IPS DF 6.9 (cell line): ENCODE measurements at regions not wholly inside any gene's neighbourhood (a gene's known extent, or its start where the extent isn't known, plus 50 kb on each side); places are given as distances from the start of the nearest gene placed in this dataset.

ENCODE experiments used
- DNase-seq: peaks from one replicate; pipeline ENCODE4 v3.0.0-alpha.2; 2013; ENCODE audit warnings: low read depth, low spot score
- H3K27ac ChIP-seq: one replicate; pipeline ENCODE4 v1.5.1; 2013; ENCODE audit warnings: low read length, control low read depth
- H3K27me3 ChIP-seq: 2 replicates; pipeline ENCODE4 v1.6.1; 2013; ENCODE audit warnings: mild to moderate bottlenecking, low read length; ENCODE audit not compliant: control insufficient read depth, insufficient read depth
- H3K36me3 ChIP-seq: 2 replicates; pipeline ENCODE4 v1.6.1; 2013; ENCODE audit warnings: low read length; ENCODE audit not compliant: control insufficient read depth, insufficient read depth
- H3K4me1 ChIP-seq: 2 replicates; pipeline ENCODE4 v1.6.1; 2013; ENCODE audit warnings: low read length; ENCODE audit not compliant: control insufficient read depth, insufficient read depth
- H3K4me3 ChIP-seq: 2 replicates; pipeline ENCODE4 v1.5.1; 2013; ENCODE audit warnings: mild to moderate bottlenecking, low read length
- H3K9me3 ChIP-seq: 2 replicates; pipeline ENCODE4 v1.6.1; 2013; ENCODE audit warnings: low read length, inconsistent platforms; ENCODE audit not compliant: control insufficient read depth, insufficient read depth
- WGBS: extraction: QIAGEN DNeasy Blood & Tissue Kit; methylation state at CpG from one replicate; pipeline ENCODE4 v1.1.7; 2013; ENCODE audit warnings: mixed read lengths, missing lambda C conversion rate; ENCODE audit not compliant: insufficient read length, insufficient coverage; 5-methylcytosine and 5-hydroxymethylcytosine counted together

DNA sequence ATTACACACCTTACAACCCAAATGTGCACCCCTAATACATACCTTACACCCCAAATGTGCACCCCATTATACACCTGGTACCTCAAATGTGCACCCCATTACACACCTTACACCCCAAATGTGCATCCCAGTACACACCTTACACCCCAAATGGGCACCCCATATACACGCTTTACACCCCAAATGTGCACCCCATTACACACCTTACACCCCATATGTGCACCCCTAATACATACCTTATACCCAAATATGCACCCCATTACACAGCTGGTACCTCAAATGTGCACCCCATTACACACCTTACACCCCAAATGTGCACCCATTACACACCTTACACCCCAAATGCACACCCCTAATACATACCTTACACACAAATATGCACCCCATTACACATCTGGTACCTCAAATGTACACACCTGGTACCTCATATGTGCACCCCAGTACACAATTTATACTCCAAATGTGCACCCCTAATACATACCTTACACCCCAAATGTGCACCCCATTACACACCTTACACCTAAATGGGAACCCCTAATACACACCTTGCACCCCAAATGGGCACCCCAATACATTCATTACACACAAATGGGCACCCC, 106.3 kb downstream of the KLF6 start:
- H3K27me3 ChIP-seq: no peaks in the 10 kb centered on the region
- H3K4me1 ChIP-seq: 0 out of 2 replicates have a peak, but pooled peaks cover 2% of the 10 kb centered on the region
- no peak overlapping the region for H3K4me3 ChIP-seq
- WGBS: no CpG with 5 or more reads among the region's 1 CpG
- no peak for DNase-seq
- H3K9me3 ChIP-seq: no peaks in the 10 kb centered on the region
- no peaks in the 10 kb centered on the region for H3K36me3 ChIP-seq
- no peak overlapping the region for H3K27ac ChIP-seq

DNA sequence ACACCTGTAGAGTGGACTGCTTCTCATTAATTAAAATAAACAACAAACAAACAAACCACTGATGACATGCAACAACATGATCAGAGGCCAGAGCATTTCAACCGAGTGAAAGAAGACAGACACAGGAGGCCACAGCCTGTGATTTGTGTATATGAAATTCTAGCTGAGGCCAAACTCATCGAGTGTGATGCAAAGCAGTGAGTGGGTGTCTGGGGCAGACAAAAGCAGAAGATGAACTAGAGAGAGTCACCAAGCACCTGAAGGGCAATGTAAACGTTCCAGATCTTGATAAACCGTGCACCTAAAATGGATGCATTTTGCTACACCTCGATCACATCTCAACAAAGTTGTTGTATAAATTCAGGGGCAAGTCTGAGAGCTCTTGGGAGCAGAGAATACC, 108.4 kb downstream of the KLF6 start:
- WGBS: no CpG with 5 or more reads among the region's 5 CpGs
- Histone ChIP-seq H3K27me3 (no peaks in the 10 kb centered on the region), H3K9me3 (no peaks in the 10 kb centered on the region), H3K4me3 (no peak overlapping the region), H3K4me1 (0 out of 2 replicates have a peak, but pooled peaks cover 2% of the 10 kb centered on the region), H3K36me3 (no peaks in the 10 kb centered on the region), H3K27ac (no peak overlapping the region)
- DNase-seq: no peak

DNA sequence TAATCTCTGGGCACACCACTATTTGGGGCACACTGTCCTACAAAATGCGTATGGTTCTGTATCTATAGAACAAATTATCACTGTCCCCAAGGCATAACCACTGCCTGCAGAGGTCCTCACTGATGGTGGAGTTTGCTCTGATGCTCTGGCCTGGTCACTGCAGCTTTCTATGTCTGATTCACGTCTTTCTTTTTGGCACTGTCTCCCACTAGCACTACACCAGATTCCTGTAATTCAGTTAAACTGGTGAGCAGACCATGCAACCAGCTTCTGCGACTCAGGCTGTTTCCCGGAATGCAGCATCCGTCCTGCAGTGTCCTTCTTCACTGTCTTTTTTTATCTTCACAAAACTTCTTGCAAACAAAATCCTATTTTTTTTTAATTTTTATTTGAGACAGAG, 112.8 kb downstream of the KLF6 start:
- H3K4me3 ChIP-seq: no peak overlapping the region
- no peaks in the 10 kb centered on the region; the same call in 1 of the 2 replicates for H3K4me1 ChIP-seq
- no peaks in the 10 kb centered on the region for H3K36me3 ChIP-seq
- H3K27me3 ChIP-seq: no peaks in the 10 kb centered on the region
- no peaks in the 10 kb centered on the region for H3K9me3 ChIP-seq
- H3K27ac ChIP-seq: no peak overlapping the region
- no CpG with 5 or more reads among the region's 5 CpGs for WGBS
- DNase-seq: no peak

DNA sequence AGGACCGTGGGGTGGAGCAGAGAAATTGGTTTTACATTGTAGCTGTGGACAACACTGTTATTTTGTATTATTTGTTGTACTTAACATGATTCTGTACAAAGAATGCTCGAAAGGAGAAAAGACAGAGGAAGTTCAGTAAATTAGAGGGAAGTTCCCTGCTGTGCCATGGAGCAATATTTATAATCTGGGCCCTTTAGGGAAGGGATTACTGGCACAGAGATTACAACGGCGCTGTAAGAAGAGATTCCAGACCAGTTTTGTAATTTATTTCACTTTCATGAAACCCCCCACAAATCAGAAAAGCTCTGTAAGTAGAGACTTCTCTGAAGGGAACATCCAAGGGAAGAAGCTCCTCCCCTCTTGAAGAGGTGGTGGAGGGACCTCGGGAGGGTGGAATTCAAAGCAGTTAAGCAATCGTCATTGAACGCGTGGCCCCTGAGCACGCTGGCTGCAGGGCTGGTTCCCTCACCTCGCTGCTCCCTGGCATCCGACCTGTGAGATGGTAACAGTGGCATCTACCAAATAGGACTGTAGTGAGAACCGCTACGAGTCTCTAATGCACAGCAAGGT, 113.5 kb downstream of the KLF6 start:
- Histone ChIP-seq H3K36me3 (no peaks in the 10 kb centered on the region), H3K27me3 (no peaks in the 10 kb centered on the region), H3K9me3 (no peaks in the 10 kb centered on the region), H3K4me1 (no peaks in the 10 kb centered on the region; the same call in 1 of the 2 replicates), H3K4me3 (no peak overlapping the region), H3K27ac (no peak overlapping the region)
- WGBS: no CpG with 5 or more reads among the region's 13 CpGs
- no peak for DNase-seq

DNA sequence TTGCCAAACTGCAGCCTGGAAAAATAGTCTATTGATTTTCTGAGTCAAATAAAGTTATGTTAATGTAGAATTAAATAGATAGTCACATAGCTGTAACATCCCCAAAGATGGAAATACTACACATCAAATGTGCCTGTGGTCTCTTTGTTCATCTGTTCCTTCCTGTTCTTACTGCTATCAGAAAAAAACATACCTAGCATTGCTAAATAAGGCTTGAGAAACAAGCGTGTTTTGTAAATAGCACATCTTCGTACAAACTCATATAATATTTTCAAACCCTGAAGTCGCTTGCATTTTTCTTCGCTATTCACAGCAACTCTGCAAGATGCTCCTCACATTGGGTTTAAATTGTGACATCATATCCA, 116.1 kb downstream of the KLF6 start:
- Histone ChIP-seq H3K36me3 (no peaks in the 10 kb centered on the region), H3K9me3 (no peaks in the 10 kb centered on the region), H3K4me3 (no peak overlapping the region), H3K27ac (no peak overlapping the region), H3K4me1 (no peaks in the 10 kb centered on the region; the same call in 1 of the 2 replicates), H3K27me3 (no peaks in the 10 kb centered on the region)
- no peak for DNase-seq
- WGBS: no CpG with 5 or more reads among the region's 4 CpGs

DNA sequence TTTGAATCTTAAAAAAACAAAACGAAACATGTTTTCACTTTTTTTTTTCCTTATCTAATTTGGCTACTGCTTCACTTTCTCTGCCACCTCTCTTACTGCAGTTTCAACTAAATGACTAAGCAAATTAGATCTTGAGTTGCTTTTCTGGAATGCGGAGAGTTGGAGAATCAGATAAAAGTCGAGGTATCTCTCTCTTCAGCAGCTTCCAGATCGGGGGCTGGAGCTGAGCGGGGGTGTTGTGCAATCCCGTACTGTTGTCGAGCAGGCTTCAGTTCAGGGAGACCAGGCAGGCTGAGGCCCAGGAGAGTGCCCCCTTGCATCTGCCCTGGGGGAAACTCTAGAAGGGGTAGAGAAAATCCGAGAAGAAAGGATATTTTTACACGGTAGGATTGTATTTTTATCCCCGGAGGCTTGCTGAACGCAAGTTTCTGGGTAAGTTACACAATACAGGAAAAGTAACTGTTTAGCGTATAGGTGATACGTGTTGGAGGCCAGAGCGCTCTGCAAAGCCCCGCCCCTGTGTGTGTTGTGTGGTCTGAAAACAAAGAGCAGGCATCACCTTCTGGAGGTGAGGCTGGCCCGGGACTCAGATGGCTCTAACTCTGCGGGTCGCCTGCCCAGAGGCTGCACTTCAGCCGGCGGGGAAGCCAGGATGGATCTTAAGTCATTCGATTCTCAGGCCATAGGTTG, 116.6 kb downstream of the KLF6 start:
- no peak for DNase-seq
- H3K4me3 ChIP-seq: no peak overlapping the region
- no peak overlapping the region for H3K27ac ChIP-seq
- WGBS: no CpG with 5 or more reads among the region's 21 CpGs
- H3K9me3 ChIP-seq: no peaks in the 10 kb centered on the region
- H3K27me3 ChIP-seq: no peaks in the 10 kb centered on the region
- no peaks in the 10 kb centered on the region for H3K36me3 ChIP-seq
- H3K4me1 ChIP-seq: no peaks in the 10 kb centered on the region; the same call in 1 of the 2 replicates

DNA sequence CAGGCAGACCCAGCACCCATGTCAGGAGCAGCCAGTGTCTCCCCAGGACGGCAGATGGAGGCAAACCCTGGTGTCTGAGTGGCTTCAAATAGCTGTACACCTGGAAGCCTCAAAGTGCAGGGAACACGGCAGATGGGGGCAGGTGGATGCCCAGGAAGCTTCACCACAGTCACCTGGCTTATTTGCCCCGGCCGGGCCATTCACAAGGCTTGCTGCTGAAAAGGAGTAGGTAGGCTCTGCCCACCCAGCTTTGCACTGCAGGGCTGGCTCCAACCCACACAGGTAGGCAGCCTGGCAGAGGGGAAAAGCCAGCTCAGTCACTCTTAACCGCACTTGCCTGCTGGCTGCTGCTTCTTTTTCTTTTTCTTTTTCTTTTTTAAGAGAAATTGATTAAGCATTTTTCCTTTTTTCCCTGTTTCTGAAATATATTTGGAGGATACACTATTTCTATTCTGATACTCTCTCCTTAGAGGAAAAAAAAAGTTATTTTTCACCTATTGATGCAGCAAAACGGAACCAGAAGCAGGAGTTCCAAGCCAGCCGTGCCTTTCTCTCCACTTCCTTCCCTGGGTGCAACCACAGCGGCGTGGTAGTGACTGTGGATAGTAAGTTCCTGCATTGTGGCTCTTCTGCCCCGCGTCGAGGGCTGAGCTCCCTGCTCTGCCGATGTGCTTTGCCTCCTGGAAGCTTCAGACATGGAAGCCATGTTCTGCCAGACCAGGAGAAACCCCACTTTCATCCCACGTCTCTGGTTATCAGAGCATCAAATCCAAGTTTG, 118.3 kb downstream of the KLF6 start:
- no peak for DNase-seq
- no peaks in the 10 kb centered on the region for H3K27me3 ChIP-seq
- H3K4me3 ChIP-seq: no peak overlapping the region
- no peaks in the 10 kb centered on the region for H3K36me3 ChIP-seq
- no peaks in the 10 kb centered on the region; the same call in 1 of the 2 replicates for H3K4me1 ChIP-seq
- no peaks in the 10 kb centered on the region for H3K9me3 ChIP-seq
- WGBS: no CpG with 5 or more reads among the region's 14 CpGs
- H3K27ac ChIP-seq: no peak overlapping the region

DNA sequence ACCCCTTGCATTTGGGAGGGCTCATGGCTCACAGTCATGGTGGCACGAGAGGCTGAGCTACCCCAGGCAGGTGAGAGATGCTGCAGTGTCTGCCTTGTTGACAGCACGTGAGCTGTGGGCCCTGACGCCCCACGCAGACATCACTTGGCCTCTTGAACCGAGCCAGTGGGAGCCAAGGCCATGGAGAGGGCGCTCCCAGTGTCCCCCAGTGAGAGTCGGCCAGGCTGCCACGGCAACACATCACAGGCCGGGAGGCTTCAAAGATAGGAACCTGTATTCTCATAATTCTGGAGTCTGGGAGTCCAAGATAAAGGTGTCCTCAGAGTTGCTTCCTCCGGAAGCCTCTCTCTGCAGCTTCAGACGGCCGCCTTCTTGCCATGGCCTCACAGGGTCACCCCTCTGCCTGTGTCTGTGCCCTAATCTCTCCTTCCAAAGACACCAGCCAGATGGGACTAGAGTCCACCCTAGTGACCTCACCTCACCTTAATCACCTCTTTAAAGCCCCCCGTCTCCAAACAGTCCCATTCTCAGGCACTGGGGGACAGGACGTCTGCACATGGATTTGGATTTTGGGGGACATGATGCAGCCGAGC, 119.6 kb downstream of the KLF6 start:
- Histone ChIP-seq H3K4me3 (no peak overlapping the region), H3K27me3 (no peaks in the 10 kb centered on the region), H3K36me3 (no peaks in the 10 kb centered on the region), H3K27ac (no peak overlapping the region), H3K9me3 (no peaks in the 10 kb centered on the region), H3K4me1 (no peaks in the 10 kb centered on the region; the same call in 1 of the 2 replicates)
- no CpG with 5 or more reads among the region's 15 CpGs for WGBS
- no peak for DNase-seq

DNA sequence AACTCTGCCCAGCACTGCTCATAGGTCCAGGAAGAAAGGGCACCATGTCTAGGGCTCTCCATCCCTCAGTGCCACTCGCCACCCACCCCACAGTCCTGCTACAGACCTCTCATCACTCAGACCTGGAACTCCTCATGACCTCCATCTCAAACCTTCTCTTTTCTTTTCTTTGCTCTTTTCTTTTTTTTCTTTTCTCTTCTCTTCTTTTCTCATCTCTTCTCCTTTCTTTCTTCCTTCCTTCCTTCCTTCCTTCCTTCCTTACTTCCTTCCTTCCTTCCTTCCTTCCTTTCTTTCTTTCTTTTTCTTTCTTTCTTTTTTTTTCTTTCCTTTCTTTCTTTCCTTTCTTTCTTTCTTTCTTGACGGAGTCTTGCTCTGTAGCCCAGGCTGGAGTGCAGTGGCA, 122.2 kb downstream of the KLF6 start:
- H3K4me1 ChIP-seq: no peaks in the 10 kb centered on the region
- DNase-seq: no peak
- no peaks in the 10 kb centered on the region for H3K36me3 ChIP-seq
- no peaks in the 10 kb centered on the region for H3K27me3 ChIP-seq
- no CpG with 5 or more reads among the region's 2 CpGs for WGBS
- no peak overlapping the region for H3K4me3 ChIP-seq
- H3K9me3 ChIP-seq: no peaks in the 10 kb centered on the region
- H3K27ac ChIP-seq: no peak overlapping the region

DNA sequence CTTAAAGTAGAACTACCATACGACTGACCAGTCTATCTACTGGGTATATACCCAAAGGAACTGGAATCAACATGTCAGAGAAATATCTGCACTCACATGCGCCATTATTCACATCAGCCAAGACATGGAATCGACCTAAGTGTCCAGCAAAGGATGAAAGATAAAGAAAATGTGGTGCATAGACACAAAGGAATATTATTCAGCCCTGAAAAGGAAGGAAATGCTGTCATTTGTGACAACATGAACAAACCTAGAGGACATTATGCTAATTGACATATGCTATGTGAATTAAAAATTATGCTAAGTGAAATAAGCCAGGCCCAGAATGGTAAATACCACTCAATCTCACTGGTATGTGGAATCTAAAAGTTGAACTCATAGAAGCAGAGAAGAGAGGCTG, 123.7 kb downstream of the KLF6 start:
- Histone ChIP-seq H3K9me3 (no peaks in the 10 kb centered on the region), H3K4me1 (no peaks in the 10 kb centered on the region), H3K4me3 (no peak overlapping the region), H3K36me3 (no peaks in the 10 kb centered on the region), H3K27me3 (no peaks in the 10 kb centered on the region), H3K27ac (no peak overlapping the region)
- no CpG with 5 or more reads among the region's 3 CpGs for WGBS
- no peak for DNase-seq
